ENCODE measurements at regions not wholly inside any gene's neighbourhood (a gene's known extent, or its start where the extent isn't known, plus 50 kb on each side); places are given as distances from the start of the nearest gene placed in this dataset.
"Not testable (repeated sequence)": the region's sequence is repeated elsewhere in the genome, so short reads cannot be mapped to it uniquely, and the experiment has no call there.

- not testable (repeated sequence) for DNase-seq (ENCODE audit: low spot score)
Measured at GRCh38 chr3:192968901-192969300, 51.2 kb upstream of the MB21D2 start.

GRCh38 chr3:192980632-192981031 is 63.0 kb upstream of the MB21D2 start:
- no peak for DNase-seq (ENCODE audit: low spot score)

GRCh38 chr3:192986379-192986778 is 68.7 kb upstream of the MB21D2 start:
- DNase-seq (ENCODE audit: low spot score): no peak

- no peak for DNase-seq (ENCODE audit: low spot score)
Measured at GRCh38 chr3:192991356-192991755, 73.7 kb upstream of the MB21D2 start.

GRCh38 chr3:192992361-192992760 is 74.7 kb upstream of the MB21D2 start:
- no peak for DNase-seq (ENCODE audit: low spot score)

- DNase-seq (ENCODE audit: low spot score): no peak
Measured at GRCh38 chr3:192993411-192993810, 75.8 kb upstream of the MB21D2 start.

- not testable (repeated sequence) for DNase-seq (ENCODE audit: low spot score)
Measured at GRCh38 chr3:193001113-193001512, 83.5 kb upstream of the MB21D2 start.

GRCh38 chr3:193003624-193004023 is 86.0 kb upstream of the MB21D2 start:
- DNase-seq (ENCODE audit: low spot score): not testable (repeated sequence)

GRCh38 chr3:193008654-193009053 is 91.0 kb upstream of the MB21D2 start:
- no peak for DNase-seq (ENCODE audit: low spot score)

- DNase-seq (ENCODE audit: low spot score): no peak
Measured at GRCh38 chr3:193010191-193010590, 92.5 kb upstream of the MB21D2 start.

GRCh38 chr3:193011958-193012357 is 94.3 kb upstream of the MB21D2 start:
- DNase-seq (ENCODE audit: low spot score): no peak

- no peak for DNase-seq (ENCODE audit: low spot score)
Measured at GRCh38 chr3:193014902-193015301, 97.2 kb upstream of the MB21D2 start.

GRCh38 chr3:193016437-193016901 is 98.8 kb upstream of the MB21D2 start:
- no peak for DNase-seq (ENCODE audit: low spot score)

GRCh38 chr3:193021506-193022010 is 103.9 kb upstream of the MB21D2 start:
- no peak for DNase-seq (ENCODE audit: low spot score)

GRCh38 chr3:193023218-193023617 is 105.6 kb upstream of the MB21D2 start:
- no peak for DNase-seq (ENCODE audit: low spot score)

GRCh38 chr3:193028258-193028657 is 110.6 kb upstream of the MB21D2 start:
- DNase-seq (ENCODE audit: low spot score): no peak

GRCh38 chr3:193029800-193030199 is 112.1 kb upstream of the MB21D2 start:
- no peak for DNase-seq (ENCODE audit: low spot score)

GRCh38 chr3:193030276-193030675 is 112.6 kb upstream of the MB21D2 start:
- no peak for DNase-seq (ENCODE audit: low spot score)

GRCh38 chr3:193031911-193032310 is 114.3 kb upstream of the MB21D2 start:
- DNase-seq (ENCODE audit: low spot score): no peak

- DNase-seq (ENCODE audit: low spot score): no peak
Measured at GRCh38 chr3:193033226-193033780, 115.6 kb upstream of the MB21D2 start.

GRCh38 chr3:193037828-193038227 is 120.2 kb upstream of the MB21D2 start:
- DNase-seq (ENCODE audit: low spot score): not testable (repeated sequence)

- DNase-seq (ENCODE audit: low spot score): no peak
Measured at GRCh38 chr3:193039058-193039457, 121.4 kb upstream of the MB21D2 start.

GRCh38 chr3:193040836-193041672 is 123.4 kb upstream of the MB21D2 start:
- DNase-seq (ENCODE audit: low spot score): peak; percentile 47

Measured in NAMALWA (cell line).